Activated CD4-positive, CD25-positive, alpha-beta regulatory T cell treated with anti-CD3 and anti-CD28 coated beads, Interleukin-2, amount 50 U/mL, for 16 hours (primary cell): ENCODE measurements at regions not wholly inside any gene's neighbourhood (a gene's known extent, or its start where the extent isn't known, plus 50 kb on each side); places are given as distances from the start of the nearest gene placed in this dataset.

ENCODE experiments used
- DNase-seq: peaks from one replicate; pipeline ENCODE4 v3.0.0-alpha.2; 2020; ENCODE audit warnings: low read depth, low spot score

DNA sequence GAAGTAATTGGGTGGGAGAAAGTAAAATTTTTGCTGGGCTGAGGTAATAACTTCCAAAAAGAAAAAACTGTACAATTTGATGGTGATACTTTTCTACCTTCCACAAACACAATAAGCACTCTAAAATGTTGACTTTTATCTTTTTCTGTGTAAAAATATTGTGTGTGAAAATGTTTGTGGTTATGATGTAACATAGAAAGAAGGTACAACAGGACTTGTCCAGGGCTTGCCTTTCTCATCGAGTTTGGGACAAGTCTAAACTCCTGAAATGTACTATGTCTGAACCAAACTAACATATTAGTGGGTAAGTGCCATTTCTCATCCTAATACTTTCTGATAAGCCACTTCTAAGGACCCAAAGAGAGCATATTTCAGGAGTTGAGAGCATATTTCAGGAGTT lies 174.2 kb upstream of the PDGFD start:
- no peak for DNase-seq

DNA sequence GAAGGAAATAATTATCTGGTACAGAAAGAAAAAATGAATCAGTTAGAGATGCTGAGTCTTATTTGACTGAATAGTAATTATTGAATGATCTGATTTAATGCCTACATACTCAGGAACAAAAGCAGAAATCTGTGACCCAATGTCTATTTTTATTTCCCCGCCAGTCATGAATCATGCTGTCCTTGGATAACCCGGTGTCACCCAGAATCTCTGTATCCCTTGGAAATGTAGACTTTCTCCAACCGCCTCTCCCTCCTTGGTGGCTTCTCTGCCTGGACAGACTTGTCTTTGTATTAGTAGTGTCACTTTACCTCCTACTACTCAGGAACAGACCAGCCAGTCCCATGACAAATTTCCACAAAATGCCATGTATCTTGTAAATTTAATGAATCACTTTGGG lies 173.3 kb upstream of the PDGFD start:
- no peak for DNase-seq

DNA sequence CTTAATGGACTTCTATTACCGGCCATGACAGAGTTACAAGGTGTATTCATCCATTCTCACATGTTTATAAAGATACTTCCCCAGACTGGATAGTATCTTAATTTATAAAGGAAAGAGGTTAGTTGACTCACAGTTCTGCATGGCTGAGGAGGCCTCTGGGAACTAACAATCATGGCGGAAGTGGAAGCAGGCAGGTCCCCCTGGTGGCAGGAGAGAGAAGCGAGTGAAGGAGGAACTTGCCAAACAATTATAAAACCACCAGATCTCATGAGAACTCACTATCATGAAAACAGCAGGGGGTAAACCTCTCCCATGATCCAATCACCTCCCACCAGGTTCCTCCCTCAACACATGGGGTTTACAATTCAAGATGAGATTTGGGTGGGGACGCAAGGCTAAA lies 170.0 kb upstream of the PDGFD start:
- DNase-seq, result no peak

DNA sequence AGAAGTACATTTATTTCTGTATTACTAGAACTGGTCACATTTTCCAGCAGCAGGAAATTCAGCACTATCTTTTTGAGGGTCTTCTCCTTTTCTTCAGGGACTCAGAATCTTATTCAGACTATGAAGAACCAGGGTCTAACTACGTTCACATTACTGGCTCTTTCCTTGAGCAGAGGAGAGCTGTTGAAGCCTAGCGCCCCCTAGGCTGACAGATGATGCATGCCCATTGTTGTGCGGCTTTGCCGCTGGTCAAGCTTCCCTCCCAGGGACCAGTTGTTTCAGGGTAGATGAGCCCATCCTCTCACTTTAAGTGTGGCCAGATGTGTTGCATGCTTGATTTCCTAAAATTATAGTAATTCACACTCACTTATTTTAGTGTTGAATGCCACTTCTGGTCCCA lies 168.2 kb upstream of the PDGFD start:
- no peak for DNase-seq

DNA sequence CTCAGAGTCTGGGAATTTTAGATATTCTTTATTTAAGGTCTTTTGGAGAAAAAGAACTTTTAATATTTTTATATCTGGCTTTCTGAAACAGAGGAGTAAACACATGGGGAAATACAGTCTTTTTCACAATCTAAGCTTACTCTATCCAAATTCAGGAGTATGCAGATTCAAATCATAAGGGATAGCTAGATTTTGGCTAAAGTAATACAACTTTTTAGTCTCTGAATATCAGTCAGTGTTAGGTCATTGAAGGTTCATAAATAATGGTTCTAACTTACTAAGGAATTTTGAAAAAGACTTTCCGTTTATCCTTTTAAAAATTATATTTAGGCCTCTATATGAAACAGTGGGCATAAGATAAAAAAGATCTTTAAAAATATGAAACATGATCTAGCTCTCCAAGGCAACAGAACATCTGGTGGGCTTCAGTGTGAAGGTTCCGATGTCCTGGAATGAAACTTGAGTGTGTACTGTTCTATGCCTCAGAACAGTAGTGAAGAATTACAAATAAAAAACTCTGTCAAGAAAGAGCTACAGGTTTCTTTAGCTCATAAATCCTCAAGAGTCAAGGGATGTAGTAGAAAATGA lies 165.2 kb upstream of the PDGFD start:
- no peak for DNase-seq

- no peak for DNase-seq
Measured at GRCh38 chr11:104328512-104328907, 164.6 kb upstream of the PDGFD start.

- DNase-seq, result no peak
Measured at GRCh38 chr11:104327861-104328511, 164.0 kb upstream of the PDGFD start.

GRCh38 chr11:104325093-104325492 lies 161.1 kb upstream of the PDGFD start:
- DNase-seq, result no peak

GRCh38 chr11:104324276-104324675 lies 160.3 kb upstream of the PDGFD start:
- DNase-seq, result no peak

DNA sequence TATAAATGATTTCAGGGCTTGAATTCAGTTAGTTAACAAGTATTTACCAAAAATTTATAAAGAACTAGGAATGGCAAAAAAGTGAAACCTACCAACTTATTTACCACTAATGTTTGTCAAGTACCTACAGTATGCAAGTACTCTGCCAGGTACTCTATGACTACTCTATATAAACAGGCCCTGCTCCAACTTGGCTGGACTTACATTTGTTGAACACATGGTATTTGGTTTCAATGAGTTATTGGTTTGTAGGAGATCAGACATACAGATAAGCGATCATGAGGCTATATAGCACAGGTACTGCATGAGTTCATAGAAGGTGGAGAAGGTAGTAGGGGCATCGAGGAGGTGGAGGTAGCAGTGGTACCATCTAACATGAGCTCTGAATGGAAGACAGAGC lies 159.9 kb upstream of the PDGFD start:
- no peak for DNase-seq

DNA sequence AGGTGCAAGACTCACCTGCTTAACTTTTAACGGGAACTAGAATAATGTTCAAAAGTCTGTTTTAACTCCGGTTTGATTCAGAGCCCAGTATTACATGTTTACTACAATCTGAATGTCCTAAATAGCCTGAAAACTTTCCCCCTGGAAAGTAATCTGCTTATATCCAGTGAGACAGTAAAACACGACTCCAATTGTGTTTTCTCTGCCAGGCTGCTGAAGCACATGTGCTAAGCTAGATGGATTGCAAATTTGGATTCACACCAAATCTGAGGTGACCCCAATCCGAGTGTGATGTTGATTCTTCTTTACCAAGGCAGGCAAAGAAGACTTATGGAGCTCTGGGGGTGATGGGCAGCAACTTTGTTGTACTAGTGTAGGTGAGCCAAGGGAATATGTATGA lies 158.7 kb upstream of the PDGFD start:
- no peak for DNase-seq

DNA sequence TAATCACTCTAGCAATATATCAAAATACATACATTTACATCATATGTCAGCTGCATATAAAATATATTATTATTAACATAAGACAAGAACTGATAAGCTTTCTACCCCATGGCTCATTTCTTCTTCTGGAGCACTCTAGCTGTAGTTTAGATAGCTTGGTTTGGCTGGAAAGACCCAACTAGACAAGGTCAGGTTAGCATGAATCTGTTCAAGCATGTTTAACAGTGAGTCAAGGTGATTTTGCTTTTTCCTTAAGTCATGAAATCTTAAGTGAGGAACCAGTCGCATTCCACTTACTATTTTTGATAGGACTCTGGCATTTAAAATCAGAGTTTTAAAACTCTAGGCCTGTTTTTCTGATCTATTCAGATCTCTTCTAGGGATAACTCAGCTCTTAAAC lies 157.0 kb upstream of the PDGFD start:
- DNase-seq, result no peak

DNA sequence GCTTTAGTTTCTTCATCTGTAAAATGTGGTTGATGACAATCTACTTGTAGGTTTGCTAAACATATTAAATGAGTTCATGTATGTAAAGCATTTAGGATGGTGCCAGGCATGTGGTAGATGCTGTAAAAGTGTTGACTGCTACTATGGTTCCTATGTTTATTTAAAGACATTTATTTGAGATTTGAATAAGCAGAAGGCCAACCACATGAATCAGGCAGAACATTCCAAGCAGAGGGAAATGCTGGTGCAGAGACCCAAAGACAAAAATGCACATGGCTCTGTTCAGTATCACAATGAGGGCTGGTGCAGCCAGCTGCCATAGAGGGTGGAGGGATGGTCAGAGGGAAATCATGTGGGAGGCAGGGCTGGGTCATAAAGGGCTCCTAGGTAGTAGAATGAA lies 156.2 kb upstream of the PDGFD start:
- no peak for DNase-seq

DNA sequence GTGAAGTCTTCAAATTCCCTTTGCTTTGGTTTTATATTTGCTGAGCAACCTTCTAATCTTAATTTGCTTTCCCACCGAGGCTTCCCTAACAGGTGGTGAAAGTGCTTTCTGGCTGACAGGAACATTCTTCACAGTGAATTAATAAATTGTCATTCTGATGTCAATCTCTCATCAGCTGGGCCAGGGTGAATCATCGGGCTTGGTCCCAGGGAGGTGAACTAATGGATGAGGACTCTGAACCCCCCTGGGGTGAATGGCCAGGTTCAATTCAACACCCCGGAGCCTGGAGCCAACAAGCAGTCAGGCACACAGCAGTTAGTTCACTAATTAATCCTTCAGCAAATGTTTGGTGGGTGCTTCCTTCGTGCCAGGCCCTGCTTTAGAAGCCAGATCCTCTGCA lies 155.4 kb upstream of the PDGFD start:
- DNase-seq, result no peak

GRCh38 chr11:104306862-104307474 lies 143.0 kb upstream of the PDGFD start:
- DNase-seq, result no peak

DNA sequence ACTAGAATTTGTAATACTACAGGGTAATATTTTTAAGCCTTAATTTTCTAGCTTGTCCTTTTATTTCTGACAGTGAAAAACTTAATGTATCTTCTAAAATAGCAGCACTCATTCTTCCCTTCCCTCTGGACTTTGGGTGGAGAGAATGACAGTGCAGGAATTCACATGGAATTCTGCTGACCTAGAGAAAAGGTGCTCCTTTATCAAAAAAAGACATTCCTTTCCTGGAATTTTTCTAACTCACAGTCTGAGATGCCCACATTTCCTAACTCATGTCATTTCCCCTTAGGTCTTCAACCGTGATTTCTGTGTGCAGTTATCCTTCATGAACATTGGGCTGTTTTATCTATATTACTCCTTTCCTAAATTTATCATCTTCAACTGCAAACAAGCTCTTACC lies 137.8 kb upstream of the PDGFD start:
- no peak for DNase-seq

GRCh38 chr11:104291646-104292045 lies 127.7 kb upstream of the PDGFD start:
- no peak for DNase-seq

DNA sequence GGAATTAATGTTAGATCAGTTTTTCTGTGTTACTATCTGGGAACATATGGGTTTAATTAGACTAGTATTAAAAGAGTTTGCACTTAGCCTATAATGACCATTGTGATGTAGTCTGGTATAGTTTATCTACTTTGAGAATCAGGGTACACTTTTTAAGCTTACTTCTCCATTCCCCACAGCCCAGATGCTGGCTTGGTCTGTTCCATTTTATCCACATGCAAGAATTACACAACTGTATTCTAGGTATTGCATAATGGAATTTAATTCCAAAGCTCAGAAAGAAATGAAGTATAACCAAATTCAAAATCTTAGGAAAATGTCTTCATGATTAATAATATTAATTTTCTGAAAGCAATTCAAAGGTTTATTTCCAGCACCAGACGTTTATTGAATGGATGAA lies 122.2 kb upstream of the PDGFD start:
- DNase-seq, result no peak

DNA sequence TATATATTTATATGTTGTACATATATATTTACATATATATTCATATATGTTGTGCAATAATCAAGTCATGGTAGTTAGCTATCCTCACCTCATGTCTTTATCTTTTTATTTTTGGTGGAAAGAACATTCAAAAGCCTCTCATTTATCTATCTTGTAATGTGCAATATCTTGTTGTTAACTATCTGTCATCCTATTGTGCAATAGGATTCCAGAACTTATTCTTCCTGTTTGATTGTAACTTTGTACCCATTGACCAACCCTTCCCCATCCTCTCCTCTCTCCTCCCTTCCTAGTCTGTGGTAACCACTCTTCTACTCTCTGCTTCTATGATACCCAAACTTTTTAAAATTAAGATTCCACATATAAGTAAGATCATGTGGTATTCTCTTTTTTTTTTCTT lies 115.6 kb upstream of the PDGFD start:
- no peak for DNase-seq

- DNase-seq, result no peak
Measured at GRCh38 chr11:104275992-104276391, 112.0 kb upstream of the PDGFD start.

- no peak for DNase-seq
Measured at GRCh38 chr11:104260456-104260855, 96.5 kb upstream of the PDGFD start.

DNA sequence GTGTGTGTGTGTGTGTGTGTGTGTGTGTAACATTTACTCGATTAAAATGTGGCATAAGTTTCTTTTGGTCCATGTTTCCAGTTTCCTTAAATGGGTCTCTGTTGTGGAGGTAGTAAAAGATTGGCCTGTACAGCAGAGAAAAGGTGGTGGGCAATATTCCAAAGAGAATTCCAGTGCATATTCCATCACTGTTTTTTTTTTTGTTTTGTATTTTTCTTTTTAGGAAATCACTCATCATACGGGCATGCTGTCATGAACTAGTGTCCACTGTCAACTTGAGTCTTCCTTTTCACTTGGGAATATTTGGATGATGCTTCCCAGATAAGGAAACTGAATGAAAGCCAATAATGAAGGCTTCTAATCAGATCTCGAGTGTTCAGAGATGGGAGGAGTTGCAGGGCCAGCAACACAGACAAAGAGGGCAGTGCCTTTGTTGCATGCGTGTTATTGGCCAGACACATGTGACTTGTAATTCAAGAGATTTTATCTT lies 95.2 kb upstream of the PDGFD start:
- no peak for DNase-seq

DNA sequence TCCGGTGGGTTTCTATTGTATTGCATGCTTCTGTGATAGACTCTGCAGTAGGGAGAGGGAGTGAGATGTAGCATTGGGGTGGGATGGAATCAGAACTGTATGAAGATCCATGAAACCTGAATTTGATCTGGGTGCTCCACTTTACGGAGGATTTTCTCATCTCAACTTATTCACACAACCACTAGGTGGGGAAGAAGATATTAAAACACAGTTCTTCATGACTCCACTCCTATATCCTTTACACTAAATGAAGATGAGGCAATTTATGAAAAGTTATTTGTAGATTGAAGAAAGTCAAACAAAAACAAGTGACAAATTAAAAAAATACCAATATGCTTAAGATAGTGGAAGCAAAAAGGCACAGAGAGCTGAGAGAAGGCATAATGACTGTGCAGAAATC lies 92.6 kb upstream of the PDGFD start:
- DNase-seq, result no peak
